ENCODE measurements at regions not wholly inside any gene's neighbourhood (a gene's known extent, or its start where the extent isn't known, plus 50 kb on each side); places are given as distances from the start of the nearest gene placed in this dataset.

- H2AFZ ChIP-seq = no peak overlapping the region
- H3K4me3 ChIP-seq = no peak overlapping the region
- H3F3A ChIP-seq (ENCODE audit: insufficient read depth) = no peaks in the 10 kb centered on the region
- H3K9ac ChIP-seq = no peak overlapping the region
- in situ Hi-C loops (cut with MboI) = no loop called here
- no peaks in the 10 kb centered on the region for H3K9me3 ChIP-seq (ENCODE audit: low read depth)
- peaks cover 8% of the 10 kb centered on the region for H3K27me3 ChIP-seq (replicated peaks; ENCODE audit: insufficient read depth)
- no peaks in the 10 kb centered on the region for H4K20me1 ChIP-seq (ENCODE audit: insufficient read depth)
- no peak overlapping the region for H3K27ac ChIP-seq
- no peaks in the 10 kb centered on the region for H3K79me2 ChIP-seq (ENCODE audit: insufficient read depth)
- no peak overlapping the region for H3K4me2 ChIP-seq (ENCODE audit: unreplicated experiment)
- DNase-seq = peak; percentile 28
- H3K4me1 ChIP-seq (ENCODE audit: insufficient read depth) = no peaks in the 10 kb centered on the region
- TF ChIP-seq EZH2 (IDR thresholded peaks at IDR 0.05; ENCODE audit: insufficient read depth, poor library complexity, severe bottlenecking) (no peak), EZH2phosphoT487 (IDR thresholded peaks at IDR 0.05; ENCODE audit: insufficient read depth, low read depth) (no peak)
- H3K36me3 ChIP-seq (ENCODE audit: low read depth) = no peaks in the 10 kb centered on the region
- no peaks in the 10 kb centered on the region for H3K9me2 ChIP-seq (ENCODE audit: insufficient read depth)
Observed at GRCh38 chr4:155509555-155509954, 132.8 kb upstream of the MAP9 start.

GRCh38 chr4:155506745-155507144 lies 130.0 kb upstream of the MAP9 start:
- Histone ChIP-seq H3K4me2 (ENCODE audit: unreplicated experiment) (no peak overlapping the region), H3K9me2 (ENCODE audit: insufficient read depth) (no peaks in the 10 kb centered on the region), H3K9me3 (ENCODE audit: low read depth) (no peaks in the 10 kb centered on the region), H3K79me2 (ENCODE audit: insufficient read depth) (no peaks in the 10 kb centered on the region), H3K27ac (no peak overlapping the region), H2AFZ (no peak overlapping the region), H3K4me1 (ENCODE audit: insufficient read depth) (no peaks in the 10 kb centered on the region), H3K36me3 (ENCODE audit: low read depth) (no peaks in the 10 kb centered on the region), H3F3A (ENCODE audit: insufficient read depth) (no peaks in the 10 kb centered on the region), H3K9ac (no peak overlapping the region), H3K27me3 (replicated peaks; ENCODE audit: insufficient read depth) (peaks cover 8% of the 10 kb centered on the region), H4K20me1 (ENCODE audit: insufficient read depth) (no peaks in the 10 kb centered on the region), H3K4me3 (no peak overlapping the region)
- no peak for DNase-seq
- WGBS, 2 experiments (ENCODE audit: low coverage in 1 of 2, low lambda C conversion rate in 2 of 2, missing lambda C conversion rate in 2 of 2) = 28 to 46% methylated on average over 4 of the region's 4 CpGs
- in situ Hi-C loops (cut with MboI) = no loop called here
- TF ChIP-seq EZH2phosphoT487 (IDR thresholded peaks at IDR 0.05; ENCODE audit: insufficient read depth, low read depth) (no peak), EZH2 (IDR thresholded peaks at IDR 0.05; ENCODE audit: insufficient read depth, poor library complexity, severe bottlenecking) (no peak)

- H3K4me3 ChIP-seq = no peak overlapping the region
- H3K79me2 ChIP-seq (ENCODE audit: insufficient read depth) = no peaks in the 10 kb centered on the region
- no peaks in the 10 kb centered on the region for H3F3A ChIP-seq (ENCODE audit: insufficient read depth)
- no peak for TF ChIP-seq EZH2phosphoT487 (IDR thresholded peaks at IDR 0.05; ENCODE audit: insufficient read depth, low read depth)
- no peak for TF ChIP-seq EZH2 (IDR thresholded peaks at IDR 0.05; ENCODE audit: insufficient read depth, poor library complexity, severe bottlenecking)
- no peaks in the 10 kb centered on the region for H4K20me1 ChIP-seq (ENCODE audit: insufficient read depth)
- H3K27ac ChIP-seq = no peak overlapping the region
- no peak overlapping the region for H3K4me2 ChIP-seq (ENCODE audit: unreplicated experiment)
- no peaks in the 10 kb centered on the region for H3K36me3 ChIP-seq (ENCODE audit: low read depth)
- peaks cover 8% of the 10 kb centered on the region for H3K27me3 ChIP-seq (replicated peaks; ENCODE audit: insufficient read depth)
- WGBS, 2 experiments (ENCODE audit: low coverage in 1 of 2, low lambda C conversion rate in 2 of 2, missing lambda C conversion rate in 2 of 2) = 23 to 25% methylated on average over 3 of the region's 3 CpGs
- no peak overlapping the region for H3K9ac ChIP-seq
- no peak for DNase-seq
- H2AFZ ChIP-seq = no peak overlapping the region
- no peaks in the 10 kb centered on the region for H3K4me1 ChIP-seq (ENCODE audit: insufficient read depth)
- no peaks in the 10 kb centered on the region for H3K9me2 ChIP-seq (ENCODE audit: insufficient read depth)
- in situ Hi-C loops (cut with MboI) = no loop called here
- H3K9me3 ChIP-seq (ENCODE audit: low read depth) = no peaks in the 10 kb centered on the region
Observed at GRCh38 chr4:155505321-155505720, 128.6 kb upstream of the MAP9 start.

- H2AFZ ChIP-seq = no peak overlapping the region
- WGBS, 2 experiments (ENCODE audit: low coverage in 1 of 2, low lambda C conversion rate in 2 of 2, missing lambda C conversion rate in 2 of 2) = 37 to 41% methylated on average over 4 of the region's 4 CpGs
- in situ Hi-C loops (cut with MboI) = no loop called here
- H3K27me3 ChIP-seq (replicated peaks; ENCODE audit: insufficient read depth) = no peaks in the 10 kb centered on the region
- DNase-seq = no peak
- H3F3A ChIP-seq (ENCODE audit: insufficient read depth) = no peaks in the 10 kb centered on the region
- H3K27ac ChIP-seq = no peak overlapping the region
- no peak overlapping the region for H3K4me3 ChIP-seq
- no peaks in the 10 kb centered on the region for H3K9me2 ChIP-seq (ENCODE audit: insufficient read depth)
- H3K79me2 ChIP-seq (ENCODE audit: insufficient read depth) = no peaks in the 10 kb centered on the region
- H3K4me2 ChIP-seq (ENCODE audit: unreplicated experiment) = no peak overlapping the region
- TF ChIP-seq EZH2 (IDR thresholded peaks at IDR 0.05; ENCODE audit: insufficient read depth, poor library complexity, severe bottlenecking) (no peak), EZH2phosphoT487 (IDR thresholded peaks at IDR 0.05; ENCODE audit: insufficient read depth, low read depth) (no peak)
- no peaks in the 10 kb centered on the region for H3K36me3 ChIP-seq (ENCODE audit: low read depth)
- H3K9ac ChIP-seq = no peak overlapping the region
- no peaks in the 10 kb centered on the region for H3K4me1 ChIP-seq (ENCODE audit: insufficient read depth)
- H3K9me3 ChIP-seq (ENCODE audit: low read depth) = no peaks in the 10 kb centered on the region
- no peaks in the 10 kb centered on the region for H4K20me1 ChIP-seq (ENCODE audit: insufficient read depth)
Observed at GRCh38 chr4:155497306-155497705, 120.5 kb upstream of the MAP9 start.

GRCh38 chr4:155496294-155496626 lies 119.5 kb upstream of the MAP9 start:
- Histone ChIP-seq H3K36me3 (ENCODE audit: low read depth) (no peaks in the 10 kb centered on the region), H3K4me1 (ENCODE audit: insufficient read depth) (no peaks in the 10 kb centered on the region), H3K4me3 (no peak overlapping the region), H3K4me2 (ENCODE audit: unreplicated experiment) (no peak overlapping the region), H3K79me2 (ENCODE audit: insufficient read depth) (no peaks in the 10 kb centered on the region), H2AFZ (no peak overlapping the region), H3K9me3 (ENCODE audit: low read depth) (no peaks in the 10 kb centered on the region), H4K20me1 (ENCODE audit: insufficient read depth) (no peaks in the 10 kb centered on the region), H3K9ac (no peak overlapping the region), H3K27me3 (replicated peaks; ENCODE audit: insufficient read depth) (no peaks in the 10 kb centered on the region), H3F3A (ENCODE audit: insufficient read depth) (no peaks in the 10 kb centered on the region), H3K9me2 (ENCODE audit: insufficient read depth) (no peaks in the 10 kb centered on the region), H3K27ac (no peak overlapping the region)
- DNase-seq = no peak
- TF ChIP-seq EZH2 (IDR thresholded peaks at IDR 0.05; ENCODE audit: insufficient read depth, poor library complexity, severe bottlenecking) = no peak
- TF ChIP-seq EZH2phosphoT487 (IDR thresholded peaks at IDR 0.05; ENCODE audit: insufficient read depth, low read depth) = no peak
- in situ Hi-C loops (cut with MboI) = no loop called here
- 21 to 26% methylated on average over 3 of the region's 3 CpGs for WGBS, 2 experiments (ENCODE audit: low coverage in 1 of 2, low lambda C conversion rate in 2 of 2, missing lambda C conversion rate in 2 of 2)

All from GM23248 (cell line).